ENCODE measurements at regions not wholly inside any gene's neighbourhood (a gene's known extent, or its start where the extent isn't known, plus 50 kb on each side); places are given as distances from the start of the nearest gene placed in this dataset.

GRCh38 chr11:128246810-128247594, 340.4 kb downstream of the ETS1 start (continued):
- TF ChIP-seq, protein P1, sequence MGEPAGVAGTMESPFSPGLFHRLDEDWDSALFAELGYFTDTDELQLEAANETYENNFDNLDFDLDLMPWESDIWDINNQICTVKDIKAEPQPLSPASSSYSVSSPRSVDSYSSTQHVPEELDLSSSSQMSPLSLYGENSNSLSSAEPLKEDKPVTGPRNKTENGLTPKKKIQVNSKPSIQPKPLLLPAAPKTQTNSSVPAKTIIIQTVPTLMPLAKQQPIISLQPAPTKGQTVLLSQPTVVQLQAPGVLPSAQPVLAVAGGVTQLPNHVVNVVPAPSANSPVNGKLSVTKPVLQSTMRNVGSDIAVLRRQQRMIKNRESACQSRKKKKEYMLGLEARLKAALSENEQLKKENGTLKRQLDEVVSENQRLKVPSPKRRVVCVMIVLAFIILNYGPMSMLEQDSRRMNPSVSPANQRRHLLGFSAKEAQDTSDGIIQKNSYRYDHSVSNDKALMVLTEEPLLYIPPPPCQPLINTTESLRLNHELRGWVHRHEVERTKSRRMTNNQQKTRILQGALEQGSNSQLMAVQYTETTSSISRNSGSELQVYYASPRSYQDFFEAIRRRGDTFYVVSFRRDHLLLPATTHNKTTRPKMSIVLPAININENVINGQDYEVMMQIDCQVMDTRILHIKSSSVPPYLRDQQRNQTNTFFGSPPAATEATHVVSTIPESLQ (CRISPR knock-in tag; IDR thresholded peaks at IDR 0.05), result no peak
- TF ChIP-seq ZBTB21 (CRISPR knock-in tag; IDR thresholded peaks at IDR 0.05; ENCODE audit: borderline replicate concordance) (no peak), MLX (CRISPR knock-in tag; IDR thresholded peaks at IDR 0.05) (no peak), TP53 (CRISPR knock-in tag; IDR thresholded peaks at IDR 0.05) (no peak), IRF2 (CRISPR knock-in tag; IDR thresholded peaks at IDR 0.05; ENCODE audit: borderline replicate concordance, low read depth) (no peak)

DNA sequence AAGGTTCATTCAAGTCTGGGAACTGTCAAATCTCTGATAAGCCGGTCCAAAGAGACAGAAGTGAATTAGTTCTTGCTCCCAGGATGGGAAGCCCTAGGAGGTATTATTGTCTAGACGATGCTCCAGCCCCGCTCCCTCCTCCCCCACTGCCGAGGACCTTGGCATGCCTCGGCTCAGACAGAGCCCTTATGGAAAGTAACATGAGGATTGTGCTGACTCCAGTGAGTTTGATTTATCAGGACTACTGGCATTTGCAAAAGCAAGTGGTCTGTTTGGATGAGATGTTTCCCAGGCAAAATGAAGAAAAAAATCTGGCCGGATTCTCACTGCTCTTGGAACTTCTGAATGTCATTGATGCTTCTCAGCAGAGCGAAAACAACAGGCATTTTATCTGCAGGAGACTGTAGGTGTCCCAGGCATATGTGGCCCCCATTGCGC, 341.0 kb downstream of the ETS1 start:
- no peak overlapping the region for H3K4me3 Mint-ChIP-seq
- DNase-seq (ENCODE audit: low spot score), result no peak
- no peaks in the 10 kb centered on the region for H3K36me3 Mint-ChIP-seq
- peaks cover 7% of the 10 kb centered on the region for H3K4me1 Mint-ChIP-seq
- peak; percentile 41; the same call in 1 of the 2 replicates for ATAC-seq
- H3K9me3 Mint-ChIP-seq, result no peaks in the 10 kb centered on the region
- ChIA-PET CTCF (no interaction called here), POLR2A (no interaction called here)
- TF ChIP-seq GRHL2 (CRISPR knock-in tag; IDR thresholded peaks at IDR 0.05; ENCODE audit: insufficient replicate concordance, severe bottlenecking), result no peak
- TF ChIP-seq ZNF219 (CRISPR knock-in tag; IDR thresholded peaks at IDR 0.05; ENCODE audit: borderline replicate concordance), result no peak
- no peak for TF ChIP-seq EMX1 (CRISPR knock-in tag; IDR thresholded peaks at IDR 0.05)
- TF ChIP-seq, protein P2, sequence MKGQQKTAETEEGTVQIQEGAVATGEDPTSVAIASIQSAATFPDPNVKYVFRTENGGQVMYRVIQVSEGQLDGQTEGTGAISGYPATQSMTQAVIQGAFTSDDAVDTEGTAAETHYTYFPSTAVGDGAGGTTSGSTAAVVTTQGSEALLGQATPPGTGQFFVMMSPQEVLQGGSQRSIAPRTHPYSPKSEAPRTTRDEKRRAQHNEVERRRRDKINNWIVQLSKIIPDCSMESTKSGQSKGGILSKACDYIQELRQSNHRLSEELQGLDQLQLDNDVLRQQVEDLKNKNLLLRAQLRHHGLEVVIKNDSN (CRISPR knock-in tag; IDR thresholded peaks at IDR 0.05), result no peak
- TF ChIP-seq E2F1 (CRISPR knock-in tag; IDR thresholded peaks at IDR 0.05), result no peak
- no peak for TF ChIP-seq KAT7 (CRISPR knock-in tag; IDR thresholded peaks at IDR 0.05; ENCODE audit: borderline replicate concordance)
- TF ChIP-seq USF2 (CRISPR knock-in tag; IDR thresholded peaks at IDR 0.05), result no peak
- TF ChIP-seq GTF2I (CRISPR knock-in tag; conservative IDR thresholded peaks at IDR 0.05), result no peak
- TF ChIP-seq TEAD4 (CRISPR knock-in tag; IDR thresholded peaks at IDR 0.05), result no peak
- TF ChIP-seq TP53 (CRISPR knock-in tag; IDR thresholded peaks at IDR 0.05), result no peak
- TF ChIP-seq ZNF121 (CRISPR knock-in tag; IDR thresholded peaks at IDR 0.05), result no peak
- TF ChIP-seq RORB (CRISPR knock-in tag; IDR thresholded peaks at IDR 0.05), result no peak
- TF ChIP-seq, protein P3, sequence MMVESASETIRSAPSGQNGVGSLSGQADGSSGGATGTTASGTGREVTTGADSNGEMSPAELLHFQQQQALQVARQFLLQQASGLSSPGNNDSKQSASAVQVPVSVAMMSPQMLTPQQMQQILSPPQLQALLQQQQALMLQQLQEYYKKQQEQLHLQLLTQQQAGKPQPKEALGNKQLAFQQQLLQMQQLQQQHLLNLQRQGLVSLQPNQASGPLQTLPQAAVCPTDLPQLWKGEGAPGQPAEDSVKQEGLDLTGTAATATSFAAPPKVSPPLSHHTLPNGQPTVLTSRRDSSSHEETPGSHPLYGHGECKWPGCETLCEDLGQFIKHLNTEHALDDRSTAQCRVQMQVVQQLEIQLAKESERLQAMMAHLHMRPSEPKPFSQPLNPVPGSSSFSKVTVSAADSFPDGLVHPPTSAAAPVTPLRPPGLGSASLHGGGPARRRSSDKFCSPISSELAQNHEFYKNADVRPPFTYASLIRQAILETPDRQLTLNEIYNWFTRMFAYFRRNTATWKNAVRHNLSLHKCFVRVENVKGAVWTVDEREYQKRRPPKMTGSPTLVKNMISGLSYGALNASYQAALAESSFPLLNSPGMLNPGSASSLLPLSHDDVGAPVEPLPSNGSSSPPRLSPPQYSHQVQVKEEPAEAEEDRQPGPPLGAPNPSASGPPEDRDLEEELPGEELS (CRISPR knock-in tag; IDR thresholded peaks at IDR 0.05), result no peak
- no peak overlapping the region for H3K27ac Mint-ChIP-seq
- H3K27me3 Mint-ChIP-seq (ENCODE audit: low read depth), result no peaks in the 10 kb centered on the region

All from WTC11 (cell line).